CD4-positive, alpha-beta T cell treated with Interleukin-17A for 4 hours (primary cell): ENCODE measurements at regions not wholly inside any gene's neighbourhood (a gene's known extent, or its start where the extent isn't known, plus 50 kb on each side); places are given as distances from the start of the nearest gene placed in this dataset.
"Not testable (repeated sequence)": the region's sequence is repeated elsewhere in the genome, so short reads cannot be mapped to it uniquely, and the experiment has no call there.

Source experiments
- DNase-seq: peaks from one replicate; pipeline ENCODE4 v3.0.0-alpha.2; 2020; ENCODE audit warnings: mixed read lengths

DNA sequence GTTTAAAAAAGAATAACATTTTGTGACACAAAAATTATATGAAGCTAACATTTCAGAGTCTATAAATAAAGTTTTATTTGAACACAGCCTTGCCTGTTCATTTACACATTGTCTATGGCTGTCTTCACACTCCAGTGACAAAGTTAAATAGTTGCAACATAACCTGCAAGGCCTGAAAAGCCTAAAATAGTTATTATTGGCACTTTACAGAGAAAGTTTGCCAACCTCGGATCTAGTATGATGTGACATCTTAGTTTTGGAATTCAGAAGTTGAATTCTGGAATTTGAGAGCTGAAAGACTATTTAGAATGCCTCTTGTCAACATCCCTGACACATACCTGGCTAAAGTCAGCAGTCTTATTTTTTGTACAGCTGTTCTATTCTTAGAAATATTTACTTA, 68.3 kb downstream of the DYRK2 start:
- no peak for DNase-seq

DNA sequence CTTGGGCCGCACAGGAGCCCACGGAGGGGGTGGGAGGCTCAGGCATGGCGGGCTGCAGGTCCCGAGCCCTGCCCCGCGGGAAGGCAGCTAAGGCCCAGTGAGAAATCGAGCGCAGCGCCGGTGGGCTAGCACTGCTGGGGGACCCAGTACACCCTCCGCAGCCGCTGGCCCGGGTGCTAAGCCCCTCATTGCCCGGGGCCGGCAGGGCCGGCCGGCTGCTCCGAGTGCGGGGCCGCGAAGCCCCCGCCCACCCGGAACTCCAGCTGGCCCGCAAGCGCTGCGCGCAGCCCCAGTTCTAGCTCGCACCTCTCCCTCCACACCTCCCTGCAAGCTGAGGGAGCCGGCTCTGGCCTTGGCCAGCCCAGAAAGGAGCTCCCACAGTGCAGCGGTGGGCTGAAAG, 70.8 kb downstream of the DYRK2 start:
- DNase-seq, result not testable (repeated sequence)

DNA sequence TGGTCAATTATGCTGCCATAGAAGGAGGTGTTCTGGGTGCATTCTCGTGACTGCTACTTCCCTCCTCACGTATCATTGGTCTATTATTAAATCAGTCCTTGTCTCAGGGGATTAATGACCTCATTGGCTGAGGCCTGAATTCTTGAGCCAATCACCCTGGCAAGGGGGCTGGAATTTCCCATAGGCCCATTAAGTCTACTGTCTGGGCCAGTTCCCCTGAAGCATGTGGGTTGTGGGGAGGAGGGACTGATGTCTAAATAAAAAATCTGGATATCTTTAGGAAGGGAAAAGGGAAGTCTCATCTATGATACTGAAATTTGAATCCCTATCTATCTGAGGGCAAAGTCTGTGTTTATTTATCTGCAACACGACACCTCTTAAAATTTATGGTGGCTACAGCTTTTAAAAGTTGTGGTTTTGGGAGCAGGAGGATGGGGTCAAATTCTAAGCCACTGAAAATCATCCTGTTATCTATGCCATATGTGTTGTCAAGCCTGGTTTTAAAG, 71.9 kb downstream of the DYRK2 start:
- DNase-seq, result no peak

DNA sequence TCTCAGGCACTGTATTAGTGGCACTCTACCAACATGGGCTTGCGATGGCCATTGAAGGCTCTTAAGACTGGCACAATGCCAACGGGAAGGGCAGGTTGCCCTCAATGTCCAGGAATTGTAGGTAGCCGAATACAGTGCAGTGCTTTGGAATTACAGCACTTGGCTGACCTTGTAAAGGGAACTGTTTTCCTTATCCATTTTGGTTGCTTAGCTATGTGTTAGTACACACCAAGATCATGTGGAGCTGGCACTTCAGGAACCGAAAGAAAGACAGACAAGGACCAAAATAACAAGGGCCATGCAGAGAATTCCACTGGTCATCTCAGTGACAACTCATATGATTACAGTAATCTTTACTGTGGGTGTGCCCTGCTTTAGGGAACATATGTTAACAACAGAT, 72.7 kb downstream of the DYRK2 start:
- DNase-seq, result no peak

DNA sequence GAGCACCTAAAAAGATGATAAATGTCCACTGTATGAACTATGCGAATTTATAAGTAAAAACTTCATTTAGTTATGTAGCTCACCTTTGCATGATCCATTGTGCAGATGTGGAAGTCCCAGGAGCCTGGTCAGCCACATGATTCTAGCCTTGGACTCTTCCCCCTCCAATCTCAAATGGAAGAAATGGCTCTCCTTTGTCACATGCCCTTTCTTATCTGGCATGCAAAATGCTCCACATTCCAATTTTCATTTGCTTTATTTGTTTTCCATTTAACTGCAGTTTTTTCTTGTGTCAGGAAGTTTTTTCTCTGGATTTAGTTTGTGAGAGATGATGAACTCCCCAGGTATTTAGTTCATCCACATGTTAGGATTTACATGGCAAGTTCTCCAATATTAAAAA, 73.8 kb downstream of the DYRK2 start:
- DNase-seq, result no peak

DNA sequence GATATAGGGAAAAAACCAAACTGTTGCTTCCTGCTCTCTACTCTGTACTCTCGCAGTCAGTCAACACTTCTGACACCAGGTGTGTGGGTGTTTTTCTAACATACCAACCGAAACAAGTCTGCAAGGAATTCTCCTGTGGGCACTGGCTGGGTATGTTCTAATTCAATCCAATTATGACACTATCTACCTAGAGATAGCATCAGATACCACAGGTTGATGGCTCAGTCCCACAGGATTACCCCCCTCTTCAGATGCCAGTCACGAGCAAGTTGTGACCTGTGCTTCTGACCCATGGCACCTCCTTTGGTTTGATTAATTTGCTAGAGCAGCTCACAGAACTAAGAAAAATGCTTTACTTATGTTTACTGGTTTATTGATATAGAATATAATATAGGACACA, 78.3 kb downstream of the DYRK2 start:
- no peak for DNase-seq

DNA sequence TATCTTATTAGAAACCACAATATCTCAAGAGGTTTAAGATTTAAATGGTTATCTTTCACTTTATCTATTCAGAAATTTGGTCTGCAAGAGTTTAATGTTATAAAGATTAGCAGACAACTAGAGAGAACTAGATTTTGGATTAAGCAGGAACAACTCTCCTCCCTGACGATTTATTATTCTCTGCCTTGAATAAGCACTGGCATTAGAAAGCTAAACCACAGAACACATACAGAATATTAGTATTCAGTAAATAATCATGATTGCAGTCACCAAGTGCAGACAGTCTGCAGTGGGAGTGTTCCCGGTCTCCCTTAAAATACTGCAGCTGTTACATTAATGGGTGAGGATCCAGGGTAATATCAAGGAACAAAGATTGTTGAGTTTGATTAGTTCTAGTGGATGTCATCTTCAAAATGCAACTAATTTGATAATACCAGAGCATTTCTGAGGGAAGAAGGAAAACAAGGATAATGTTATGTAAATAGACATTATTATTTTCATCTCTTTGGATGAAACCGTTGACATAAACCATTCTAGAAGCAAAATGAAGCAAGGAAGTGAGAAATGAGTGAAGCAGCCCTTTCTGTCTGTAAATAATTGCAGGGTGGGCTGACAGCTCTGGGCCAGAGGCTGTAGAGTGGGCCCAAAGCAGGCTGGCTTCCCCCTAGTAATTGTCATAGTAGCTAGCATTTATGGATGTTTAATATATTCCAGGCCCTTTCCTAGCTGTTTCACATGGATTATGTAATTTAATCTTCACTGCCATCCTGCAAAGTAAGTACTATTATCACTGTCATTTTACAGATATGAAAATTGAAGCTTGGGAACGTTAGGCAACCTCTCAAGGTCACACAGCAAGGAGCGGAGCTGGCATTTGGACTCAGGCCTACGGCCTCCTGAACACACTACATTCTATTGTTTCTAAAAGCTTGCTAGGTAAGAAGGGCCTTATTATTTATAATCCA, 79.4 kb downstream of the DYRK2 start:
- DNase-seq, result no peak

DNA sequence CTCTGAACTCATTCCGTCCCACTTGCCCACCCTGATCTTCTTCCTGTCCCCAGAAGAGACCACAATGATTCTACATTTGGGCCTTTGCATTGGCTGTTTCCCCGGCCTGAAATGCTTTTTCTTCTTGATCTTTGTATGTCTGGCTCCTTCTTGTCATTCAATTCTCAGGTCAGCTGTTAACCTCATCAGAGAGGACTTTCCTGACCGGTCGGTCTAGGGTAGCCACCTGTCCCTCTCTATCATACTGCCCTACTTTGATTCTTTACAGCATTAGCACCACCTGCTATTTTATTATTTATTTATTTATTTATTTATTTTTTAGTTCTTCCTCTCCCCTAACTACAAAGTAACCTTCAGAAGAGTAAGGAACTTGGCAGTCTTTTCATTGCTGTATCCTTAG, 84.3 kb downstream of the DYRK2 start:
- no peak for DNase-seq

DNA sequence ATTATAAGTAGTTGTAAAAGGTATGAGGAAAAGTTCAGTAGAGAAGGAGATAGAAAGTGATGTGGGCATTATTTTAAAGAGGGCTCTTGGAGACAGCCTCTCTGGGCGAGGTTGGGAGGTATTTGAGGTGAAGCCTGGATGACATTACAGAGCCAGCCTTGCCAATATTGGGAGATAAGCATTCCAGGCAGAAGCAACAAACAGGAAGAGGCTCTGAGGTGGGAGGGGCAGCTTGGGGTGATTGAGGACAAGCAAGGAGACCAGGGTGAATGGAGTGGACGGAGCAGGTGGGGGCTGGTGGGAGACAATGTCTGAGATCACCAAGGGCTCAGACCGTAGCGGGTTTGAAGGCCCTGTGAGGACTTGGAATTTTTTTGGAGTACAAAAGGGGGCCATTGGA, 87.3 kb downstream of the DYRK2 start:
- no peak for DNase-seq

DNA sequence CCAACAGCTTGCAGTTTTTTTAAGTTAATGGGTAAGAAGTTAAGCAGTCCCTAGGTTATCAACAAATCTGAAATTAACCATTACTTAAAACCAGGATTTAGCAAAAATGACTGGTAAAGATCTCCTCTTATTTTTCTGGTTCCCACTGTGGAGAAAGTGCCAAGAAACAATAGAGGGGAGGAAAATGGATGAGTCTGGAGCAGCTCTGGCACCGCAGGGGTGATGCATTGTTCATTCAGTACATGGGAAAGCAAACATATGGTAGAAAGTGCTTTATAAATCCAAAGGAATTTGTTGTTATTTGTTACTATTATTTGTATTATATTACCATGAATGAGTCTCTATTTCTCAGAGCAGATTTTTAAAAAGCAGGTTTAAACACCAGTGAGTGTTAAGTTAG, 92.2 kb downstream of the DYRK2 start:
- no peak for DNase-seq

DNA sequence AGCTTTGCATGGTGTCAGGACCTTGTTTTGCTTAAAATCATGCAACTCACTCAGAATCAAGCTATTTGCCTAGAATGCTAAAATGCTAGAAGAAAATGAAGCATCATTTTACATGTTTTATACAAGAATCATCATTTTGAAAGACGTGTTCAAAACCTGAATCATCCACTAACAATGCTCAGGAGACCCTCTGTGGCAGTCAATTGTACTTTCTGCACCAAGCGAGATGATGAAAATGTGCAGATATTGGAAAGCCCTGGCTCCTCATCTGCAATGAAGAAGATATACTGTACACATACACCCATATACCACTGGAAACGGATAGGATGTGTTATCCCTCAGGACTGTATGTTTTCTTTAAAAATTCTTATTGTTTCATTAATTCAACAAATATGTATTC, 92.7 kb downstream of the DYRK2 start:
- DNase-seq, result no peak

DNA sequence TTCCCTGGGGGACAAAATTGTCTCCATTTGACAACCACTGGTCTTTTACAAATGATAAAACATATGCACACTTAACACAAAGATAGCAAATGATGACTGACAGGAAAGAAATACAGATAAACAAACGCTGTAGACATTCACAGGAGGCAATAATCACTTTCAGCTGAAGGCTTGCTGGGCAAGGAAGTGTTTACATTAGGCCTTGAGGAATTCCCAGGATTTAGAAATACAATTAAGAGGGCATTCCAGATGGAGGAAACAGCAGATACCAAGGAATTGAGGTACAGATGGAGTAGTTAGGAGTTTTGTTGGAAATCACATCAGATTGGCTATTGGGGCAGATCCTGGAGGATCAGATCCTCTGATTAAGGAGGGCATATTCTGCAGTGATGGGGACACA, 93.9 kb downstream of the DYRK2 start:
- no peak for DNase-seq

DNA sequence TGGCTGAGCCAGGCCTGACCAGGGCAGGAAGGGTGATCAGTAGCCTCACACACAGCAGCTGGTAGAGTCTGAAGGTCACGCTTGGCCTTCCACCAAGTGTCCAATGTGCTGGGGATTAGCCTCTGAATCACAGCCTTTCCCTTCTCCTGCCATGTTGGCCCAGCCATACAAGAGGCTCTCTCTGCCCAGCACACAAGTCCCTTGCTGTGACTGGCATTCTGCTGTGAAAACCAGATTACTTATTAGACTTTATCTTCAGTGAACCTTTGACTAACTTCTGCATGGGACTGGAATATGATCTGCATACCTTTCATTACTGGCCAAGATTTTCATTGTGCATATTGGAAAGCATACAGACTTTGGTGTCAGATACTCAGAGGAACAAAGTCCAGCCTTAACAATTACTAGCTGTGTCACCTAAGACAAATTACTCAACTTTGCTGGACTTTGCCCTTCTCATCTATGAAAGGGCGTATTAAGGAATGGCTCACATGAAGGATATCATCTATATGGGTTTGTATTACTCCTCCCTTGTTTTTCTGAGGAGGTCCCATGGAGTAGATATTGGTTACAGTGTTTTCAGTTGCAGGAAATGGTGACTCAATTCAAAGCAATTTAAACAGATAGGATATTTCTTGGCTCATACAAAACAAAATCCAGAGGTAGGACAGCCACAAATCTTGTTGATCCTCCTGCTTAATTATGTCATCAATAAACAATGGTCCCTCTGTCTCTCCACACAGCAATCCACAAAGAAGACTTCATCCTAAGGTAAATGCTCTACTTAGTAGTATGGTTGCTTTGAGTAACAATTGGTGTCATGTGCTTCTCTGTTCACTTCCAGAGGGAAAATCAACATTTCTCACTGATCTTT, 99.6 kb downstream of the DYRK2 start:
- DNase-seq, result no peak

DNA sequence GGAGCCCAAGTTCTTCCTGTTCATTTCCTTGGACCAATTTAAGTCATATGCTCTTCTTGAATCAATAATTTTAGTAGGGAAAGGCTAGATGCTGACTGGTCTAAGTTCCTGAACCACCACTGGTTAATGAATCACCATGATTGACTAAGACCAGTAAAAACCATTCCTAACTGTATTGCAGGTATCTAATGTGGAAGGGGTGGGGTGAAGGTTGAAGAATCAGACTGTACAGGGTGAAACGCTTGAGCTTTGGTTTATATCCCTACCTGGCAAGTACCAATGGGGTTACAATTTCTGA, 100.1 kb downstream of the DYRK2 start:
- DNase-seq, result no peak

DNA sequence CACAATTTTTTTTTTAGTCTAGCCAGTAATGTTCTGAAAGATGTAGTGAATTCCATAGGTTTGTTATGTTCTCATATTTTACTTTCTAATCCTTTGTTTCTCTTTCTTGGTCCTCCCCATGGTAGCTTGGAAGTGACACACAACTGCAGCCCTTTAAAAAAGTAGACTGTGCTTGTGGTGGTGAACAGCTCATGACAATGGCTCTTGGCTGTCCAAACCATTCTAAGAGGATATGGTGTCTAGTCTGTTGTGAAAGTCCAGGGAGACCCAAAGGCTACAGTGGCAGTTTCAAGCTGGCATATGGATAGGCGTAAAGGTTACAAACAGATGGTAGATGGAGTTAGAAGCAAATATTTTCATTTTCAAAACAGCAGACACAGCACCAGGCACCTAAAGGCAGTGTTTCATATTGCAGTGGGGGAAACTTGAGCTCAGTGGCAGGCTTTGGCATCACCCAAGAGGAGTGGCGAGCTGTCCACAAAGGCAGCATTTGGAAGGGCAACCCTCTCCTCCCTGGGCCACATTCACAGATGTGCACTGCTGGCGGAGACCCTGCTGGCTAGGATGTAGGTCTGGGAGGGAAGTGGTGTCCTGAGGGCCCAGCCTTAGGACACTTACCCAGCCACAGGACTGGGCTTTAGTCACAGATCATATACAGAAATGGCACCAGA, 102.1 kb downstream of the DYRK2 start:
- DNase-seq, result no peak

DNA sequence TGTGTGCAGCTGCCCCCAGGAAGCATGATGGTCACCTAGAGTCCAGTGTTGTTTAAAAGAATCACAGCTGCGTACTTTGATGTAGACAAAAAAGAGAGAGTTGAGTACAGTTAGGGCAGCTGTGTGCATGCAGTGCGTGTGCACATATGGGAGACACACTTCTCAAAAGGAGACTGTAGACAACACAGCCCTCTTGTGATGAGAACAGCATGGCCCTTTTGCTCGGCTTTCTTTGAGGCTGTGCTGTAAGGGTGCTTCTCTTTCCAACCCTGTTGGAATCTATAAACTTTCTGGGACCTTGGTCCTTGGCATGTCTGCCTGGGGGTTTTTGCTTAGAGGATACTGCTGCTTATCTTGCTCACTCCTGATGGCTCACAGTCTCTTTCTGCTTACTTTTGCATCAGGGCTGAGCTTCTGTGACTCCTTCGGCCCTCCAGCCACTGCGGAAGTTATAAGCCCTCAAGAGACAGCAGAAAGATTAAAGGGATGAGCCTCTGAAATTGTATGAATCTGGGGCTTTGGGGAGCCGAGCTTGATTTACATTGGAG, 102.9 kb downstream of the DYRK2 start:
- no peak for DNase-seq

DNA sequence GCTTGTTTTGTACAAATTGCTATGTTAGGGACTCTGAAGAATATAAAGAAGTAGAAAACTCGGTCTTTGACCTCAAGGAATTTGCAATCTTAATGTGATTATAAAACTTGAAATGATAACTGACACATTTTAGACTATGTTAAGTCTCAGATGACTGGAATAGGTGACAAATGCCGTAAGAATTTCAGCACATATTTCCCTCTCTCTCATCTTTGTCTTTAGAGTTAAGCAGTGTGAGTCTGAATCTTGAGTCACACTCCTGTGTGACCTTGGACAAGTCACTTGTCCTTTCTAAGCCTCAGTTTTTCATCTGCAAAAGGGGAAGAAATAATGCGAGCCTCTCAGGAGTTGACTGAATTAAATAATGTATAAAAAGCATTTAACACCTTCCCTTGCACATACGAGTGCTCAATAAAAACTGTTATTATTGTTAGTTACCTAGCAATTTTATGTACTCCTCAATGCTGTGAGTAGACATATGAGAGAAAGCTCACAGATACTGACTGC, 103.7 kb downstream of the DYRK2 start:
- no peak for DNase-seq

DNA sequence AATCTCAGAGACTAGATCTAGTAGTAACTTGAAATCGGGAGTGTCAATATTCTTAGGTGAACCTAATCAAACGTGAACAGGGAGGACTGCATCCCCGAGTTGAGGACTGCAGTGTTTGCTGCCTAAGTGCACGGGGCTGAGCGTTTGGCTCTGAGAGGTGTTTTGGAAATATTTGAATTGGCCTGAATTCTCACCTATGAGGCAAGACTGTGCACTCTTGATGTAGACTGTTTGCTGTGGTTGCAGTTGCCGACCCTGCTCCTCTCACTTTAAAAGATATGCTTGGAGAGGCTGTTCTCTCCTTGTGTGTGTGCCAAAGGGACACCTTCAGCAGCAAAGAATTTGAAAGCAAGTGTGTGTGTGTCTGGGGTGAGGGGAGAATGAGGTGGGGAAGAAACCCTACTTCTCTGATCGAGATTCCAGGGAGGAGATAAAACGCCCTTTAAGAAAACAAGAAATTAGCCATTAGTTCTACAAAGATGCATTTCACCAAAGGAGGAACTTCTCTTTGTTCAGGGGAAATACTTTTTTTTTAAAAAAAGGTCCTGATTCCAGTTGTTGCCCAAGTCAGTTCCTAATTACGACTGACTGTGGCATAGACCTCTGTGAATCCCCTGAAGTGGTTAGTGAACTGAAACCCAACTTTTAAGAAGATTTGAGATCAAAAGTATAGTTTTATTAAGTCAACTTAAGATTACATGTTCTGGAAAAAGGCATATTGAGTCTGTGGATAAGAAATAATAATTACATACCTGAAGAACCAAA, 106.6 kb downstream of the DYRK2 start:
- DNase-seq, result no peak

DNA sequence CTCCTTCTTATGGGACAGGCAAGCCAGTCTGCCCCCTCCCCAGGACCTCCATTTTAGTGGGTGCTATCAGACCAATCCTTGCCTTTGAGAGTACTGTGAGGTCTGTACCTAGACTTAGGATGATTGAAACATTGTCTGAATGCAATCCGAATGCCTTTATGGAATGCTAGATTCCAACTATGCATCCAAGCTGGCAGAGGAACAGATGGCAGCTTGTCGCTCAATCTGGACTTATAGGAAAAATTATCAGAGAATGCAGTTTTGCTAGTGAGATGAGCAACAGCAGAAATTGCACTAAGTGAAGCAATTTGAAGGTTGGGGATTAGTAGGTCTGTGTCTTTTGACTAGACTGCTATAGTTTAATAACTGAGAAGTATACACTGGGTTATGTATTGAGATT, 109.1 kb downstream of the DYRK2 start:
- no peak for DNase-seq

DNA sequence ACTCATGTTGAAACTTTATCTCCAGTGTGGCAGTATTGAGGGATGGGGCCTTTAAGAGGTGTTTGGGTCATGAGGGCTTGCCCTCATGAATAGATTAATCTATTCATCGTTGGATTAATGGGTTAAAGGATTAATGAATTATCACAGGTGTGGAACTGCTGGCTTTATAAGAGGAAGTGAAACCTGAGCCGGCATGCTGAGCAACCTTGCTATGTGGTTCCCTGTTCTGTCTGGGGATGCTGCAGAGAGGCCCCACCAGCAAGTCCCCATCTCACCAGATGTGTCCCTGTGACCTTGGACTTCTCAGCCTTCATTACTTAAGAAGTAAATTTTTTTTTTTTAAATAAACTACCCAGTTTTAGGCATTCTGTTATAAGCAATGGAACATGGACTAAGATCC, 109.6 kb downstream of the DYRK2 start:
- DNase-seq, result no peak

DNA sequence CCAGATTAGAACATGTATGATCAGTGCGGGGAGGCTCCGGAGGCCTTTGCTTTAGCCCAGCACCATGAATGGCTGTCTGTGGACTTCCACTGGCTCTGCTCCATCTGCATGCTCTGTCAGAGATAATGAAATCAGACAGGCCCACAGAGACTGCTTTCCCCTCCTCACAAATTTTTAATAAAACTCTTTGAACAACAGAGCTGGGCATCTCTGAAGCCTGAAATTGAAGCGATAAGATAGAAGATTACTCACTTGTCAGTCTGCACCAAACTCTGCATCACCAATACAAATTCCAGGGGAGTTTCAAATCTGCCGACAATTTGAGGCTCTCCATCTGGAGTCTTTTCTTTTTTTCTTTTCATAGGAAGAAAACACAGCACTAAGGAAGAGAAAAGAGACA, 110.0 kb downstream of the DYRK2 start:
- no peak for DNase-seq

DNA sequence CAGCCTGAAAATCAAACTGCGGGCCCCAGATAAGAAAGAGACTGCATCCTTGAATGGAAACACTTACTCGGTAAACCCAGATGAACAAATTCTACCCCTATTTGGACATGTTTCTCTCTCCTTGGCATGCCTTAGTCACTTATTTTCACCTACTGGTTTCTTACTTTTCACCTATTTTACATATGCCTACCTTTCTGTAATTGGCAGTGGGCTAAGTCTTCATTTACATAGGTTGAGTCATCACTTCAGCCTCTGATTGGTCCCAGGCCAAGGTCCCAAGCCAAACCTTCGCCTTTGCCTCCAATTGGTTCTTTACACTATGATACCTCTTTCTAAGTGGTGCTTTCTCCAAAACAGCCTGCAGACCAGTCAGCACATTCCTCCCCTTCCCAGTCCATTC, 111.3 kb downstream of the DYRK2 start:
- DNase-seq, result no peak
